ENCODE measurements at regions not wholly inside any gene's neighbourhood (a gene's known extent, or its start where the extent isn't known, plus 50 kb on each side); places are given as distances from the start of the nearest gene placed in this dataset.
"Not testable (repeated sequence)": the region's sequence is repeated elsewhere in the genome, so short reads cannot be mapped to it uniquely, and the experiment has no call there.

DNA sequence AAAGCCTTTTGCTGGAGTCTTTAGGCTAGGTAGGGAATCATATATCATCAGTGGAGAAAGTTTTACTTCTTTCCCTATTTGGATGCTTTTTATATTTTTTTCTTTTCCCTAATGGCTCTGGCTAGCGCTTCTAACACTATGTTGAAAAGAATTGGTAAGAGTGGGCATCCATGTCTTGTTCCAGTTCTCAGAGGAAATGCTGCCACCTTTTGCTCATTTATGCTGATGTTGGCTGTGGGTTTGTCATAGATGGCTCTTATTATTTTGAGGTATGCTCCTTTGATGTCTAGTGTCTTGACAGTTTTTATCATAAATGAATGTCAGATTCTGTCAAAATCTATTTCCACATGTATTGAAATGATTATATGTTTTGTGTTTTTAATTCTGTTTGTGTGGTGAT lies 1544.1 kb downstream of the REEP3 start:
- DNase-seq (ENCODE audit: low read depth in 4 of 4, low spot score in 1 of 4), result no peak

DNA sequence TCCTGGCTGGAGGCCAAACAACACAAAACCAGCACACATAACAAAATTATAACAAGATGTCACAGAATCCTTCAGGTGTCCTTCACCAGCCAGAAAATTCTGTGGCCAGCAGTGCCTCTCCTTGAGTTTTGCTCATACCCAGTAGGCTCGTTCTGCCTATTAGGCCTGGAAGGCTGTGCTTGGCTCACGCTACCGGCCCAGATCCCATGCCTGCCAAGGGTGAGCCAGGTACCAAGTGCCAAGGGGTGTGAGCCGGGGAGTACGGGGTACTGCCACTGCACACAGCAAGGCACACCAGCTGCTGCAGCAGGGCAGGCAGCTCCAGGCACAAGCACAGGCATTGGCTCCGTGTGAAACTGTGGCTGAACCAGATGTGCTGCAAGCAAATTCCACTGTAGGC lies 1562.0 kb downstream of the REEP3 start:
- no peak for DNase-seq (ENCODE audit: low read depth in 4 of 4, low spot score in 1 of 4)

DNA sequence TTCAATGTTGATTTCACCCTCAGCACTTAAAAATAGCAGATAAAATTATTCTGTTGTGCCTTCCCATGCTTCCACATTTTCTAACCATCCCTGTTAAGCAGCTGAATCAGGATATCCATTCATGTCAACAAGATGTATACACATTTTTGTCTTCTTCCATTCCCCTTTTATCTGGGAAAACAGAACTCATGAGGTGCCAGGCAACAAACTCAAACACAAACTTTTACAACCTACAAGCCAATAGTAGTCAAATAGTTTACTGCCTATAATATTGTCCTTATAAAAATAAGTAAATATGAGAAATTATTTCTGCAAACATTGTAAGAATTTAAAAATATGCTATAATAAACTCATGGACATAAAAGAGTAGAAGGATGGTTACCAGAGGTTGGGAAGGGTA lies 1569.8 kb downstream of the REEP3 start:
- no peak for DNase-seq (ENCODE audit: low read depth in 4 of 4, low spot score in 1 of 4)

DNA sequence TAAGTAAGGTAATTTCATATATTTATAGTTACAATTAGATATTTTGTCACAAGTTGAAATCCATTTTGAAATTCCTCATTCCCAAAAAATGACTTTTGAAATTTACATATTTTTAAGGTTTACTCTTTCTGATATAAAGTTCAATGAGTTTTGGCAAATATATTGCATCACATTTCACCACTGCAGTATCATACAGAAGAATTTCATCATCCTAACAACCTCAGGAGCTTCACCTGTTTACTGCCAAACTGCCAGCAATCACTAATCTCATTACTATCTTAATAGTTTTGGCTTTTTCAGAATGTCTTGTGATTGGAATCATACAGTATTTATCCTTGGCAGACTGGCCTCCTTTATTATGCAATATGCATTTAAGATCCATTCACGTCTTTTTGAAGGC lies 1578.9 kb downstream of the REEP3 start:
- DNase-seq (ENCODE audit: low read depth in 4 of 4, low spot score in 1 of 4), result no peak

DNA sequence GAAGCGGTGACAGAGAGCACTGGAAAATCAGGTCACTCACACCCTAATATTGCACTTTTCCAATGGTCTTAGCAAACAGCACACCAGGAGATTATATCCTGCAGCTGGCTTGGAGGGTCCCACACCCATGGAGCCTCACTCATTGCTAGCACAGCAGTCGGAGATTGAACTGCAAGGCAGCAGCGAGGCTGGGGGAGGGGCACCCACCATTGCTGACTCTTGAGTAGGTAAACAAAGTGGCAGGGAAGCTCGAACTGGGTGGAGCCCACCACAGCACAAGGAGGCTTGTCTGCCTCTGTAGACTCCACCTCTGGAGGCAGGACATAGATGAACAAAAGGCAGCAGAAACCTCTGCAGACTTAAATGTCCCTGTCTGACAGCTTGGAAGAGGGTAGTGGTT lies 1579.7 kb downstream of the REEP3 start:
- DNase-seq (ENCODE audit: low read depth in 4 of 4, low spot score in 1 of 4), result not testable (repeated sequence)

DNA sequence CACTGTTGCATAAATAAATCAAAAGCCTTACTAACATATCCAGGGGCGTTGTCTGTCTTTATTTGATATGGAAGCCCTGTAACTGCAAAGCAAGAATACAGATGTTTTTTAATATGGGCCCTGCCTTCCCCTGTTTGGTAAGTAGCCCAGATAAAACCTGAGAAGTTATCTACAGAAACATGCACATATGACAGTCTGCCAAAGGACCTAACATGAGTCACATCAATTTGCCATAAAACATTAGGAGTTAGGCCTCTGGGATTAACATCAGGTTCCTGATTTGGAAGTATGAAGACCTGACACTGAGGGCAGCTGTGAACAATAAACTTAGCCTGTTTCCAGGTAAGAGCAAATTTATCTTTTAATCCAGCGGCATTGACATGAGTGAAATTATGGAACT lies 1588.8 kb downstream of the REEP3 start:
- no peak for DNase-seq (ENCODE audit: low read depth in 4 of 4, low spot score in 1 of 4)

DNA sequence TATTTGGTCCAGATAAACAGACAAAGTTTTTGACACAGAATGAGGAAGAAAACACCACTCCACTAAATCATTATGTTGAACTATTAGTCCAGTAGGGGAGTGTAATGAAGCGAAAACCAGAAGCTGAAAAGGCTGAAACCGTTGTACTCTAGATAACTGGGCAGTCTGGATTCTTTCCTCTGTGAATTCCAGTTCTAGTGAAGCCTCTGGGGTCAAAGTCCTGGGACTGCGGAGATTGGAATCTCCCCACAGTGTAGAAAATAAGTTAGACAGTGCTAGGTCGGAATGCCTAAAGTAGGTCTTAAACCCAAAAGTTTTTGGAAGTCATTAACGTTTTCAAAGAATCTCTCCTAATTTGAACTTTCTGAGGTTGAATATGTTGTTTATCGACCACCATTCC lies 1589.9 kb downstream of the REEP3 start:
- DNase-seq (ENCODE audit: low read depth in 4 of 4, low spot score in 1 of 4), result not testable (repeated sequence)

DNA sequence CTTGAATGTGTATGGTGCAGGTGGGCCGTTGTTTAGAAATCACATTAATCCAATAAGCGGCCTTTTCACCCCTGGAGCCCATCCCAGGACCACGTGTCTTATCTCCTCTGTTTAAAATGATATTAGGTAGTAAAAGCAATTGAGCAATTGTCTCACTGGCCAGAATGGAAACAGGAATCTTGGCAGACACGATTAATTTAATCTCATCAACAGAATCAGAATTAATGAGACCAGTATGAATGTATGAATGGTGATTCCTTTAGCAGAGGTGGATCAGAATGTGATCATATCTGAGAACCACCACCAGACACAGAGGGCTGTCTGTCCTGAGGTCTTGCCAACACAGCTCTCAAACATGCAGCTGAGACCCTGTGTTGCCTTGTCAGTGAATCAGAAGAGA lies 1591.4 kb downstream of the REEP3 start:
- DNase-seq (ENCODE audit: low read depth in 4 of 4, low spot score in 1 of 4), result no peak

GRCh38 chr10:65123120-65123519 lies 1601.9 kb downstream of the REEP3 start:
- DNase-seq (ENCODE audit: low read depth in 4 of 4, low spot score in 1 of 4), result no peak

- DNase-seq (ENCODE audit: low read depth in 4 of 4, low spot score in 1 of 4), result no peak
Observed at GRCh38 chr10:65125212-65125611, 1604.0 kb downstream of the REEP3 start.

DNA sequence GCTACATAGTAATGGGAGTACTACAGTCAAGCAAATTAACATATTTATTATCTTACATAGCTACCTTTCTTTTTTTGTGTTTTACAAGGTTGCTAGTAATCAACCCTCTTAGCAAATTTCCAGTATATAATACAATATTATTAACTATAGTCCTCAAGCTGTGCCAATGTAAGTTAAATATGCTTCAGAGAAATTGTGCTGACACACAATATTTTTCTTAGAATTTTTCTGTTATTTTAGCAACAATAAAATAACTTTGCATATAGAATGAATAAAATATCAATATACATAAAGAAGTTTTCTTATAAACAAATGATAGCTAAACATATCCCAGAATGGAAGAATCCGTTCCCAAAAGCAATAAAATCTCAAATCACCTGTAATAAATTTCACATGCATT lies 1605.1 kb downstream of the REEP3 start:
- no peak for DNase-seq (ENCODE audit: low read depth in 4 of 4, low spot score in 1 of 4)

GRCh38 chr10:65128277-65128676 lies 1607.1 kb downstream of the REEP3 start:
- DNase-seq (ENCODE audit: low read depth in 4 of 4, low spot score in 1 of 4), result no peak

DNA sequence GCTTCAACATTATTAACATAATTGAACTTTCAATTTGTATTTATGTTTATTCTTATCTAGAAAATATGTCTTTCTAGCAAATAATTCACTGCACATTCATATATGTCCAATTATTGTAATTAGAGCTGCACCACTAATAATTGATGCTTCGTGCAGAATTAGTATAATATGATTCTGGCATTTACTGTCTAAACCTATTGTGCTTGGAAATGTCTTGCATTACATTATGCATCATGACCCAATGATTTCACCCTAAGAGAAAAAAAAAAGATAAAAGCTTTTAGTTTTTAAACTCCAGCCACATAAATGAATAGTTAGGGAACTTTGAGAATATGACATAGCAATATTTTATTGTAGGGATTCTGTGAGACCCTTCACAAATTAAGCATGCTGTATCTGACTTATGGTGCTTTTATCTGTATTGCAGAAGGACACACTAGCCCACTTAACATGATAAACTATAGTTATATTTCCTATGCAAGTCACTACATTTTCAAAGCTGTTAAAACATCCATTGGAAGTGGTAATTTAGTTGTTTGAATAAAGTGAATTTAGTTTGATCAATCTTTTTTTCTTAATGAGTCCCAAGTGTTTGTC lies 1609.1 kb downstream of the REEP3 start:
- DNase-seq (ENCODE audit: low read depth in 4 of 4, low spot score in 1 of 4), result no peak

DNA sequence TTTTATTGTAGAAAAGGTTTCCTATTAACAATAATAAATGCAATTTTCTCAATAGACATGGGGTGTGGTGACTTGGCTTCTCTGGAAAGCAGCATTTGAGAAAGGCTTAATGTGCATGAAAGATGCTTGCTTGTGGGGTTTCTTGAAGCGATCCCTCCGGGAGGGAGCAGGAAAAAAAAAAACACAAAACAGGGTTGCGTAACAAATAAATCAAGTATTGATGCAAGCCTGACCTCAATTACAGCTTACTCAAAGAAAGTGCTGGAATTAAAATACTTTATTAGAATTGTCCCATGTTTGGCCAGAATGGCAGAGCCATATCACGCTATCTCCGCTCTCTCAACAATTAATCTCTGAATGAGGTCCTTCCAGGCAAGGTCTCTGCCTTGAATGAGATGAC lies 1612.5 kb downstream of the REEP3 start:
- no peak for DNase-seq (ENCODE audit: low read depth in 4 of 4, low spot score in 1 of 4)

GRCh38 chr10:65135508-65135907 lies 1614.3 kb downstream of the REEP3 start:
- no peak for DNase-seq (ENCODE audit: low read depth in 4 of 4, low spot score in 1 of 4)

DNA sequence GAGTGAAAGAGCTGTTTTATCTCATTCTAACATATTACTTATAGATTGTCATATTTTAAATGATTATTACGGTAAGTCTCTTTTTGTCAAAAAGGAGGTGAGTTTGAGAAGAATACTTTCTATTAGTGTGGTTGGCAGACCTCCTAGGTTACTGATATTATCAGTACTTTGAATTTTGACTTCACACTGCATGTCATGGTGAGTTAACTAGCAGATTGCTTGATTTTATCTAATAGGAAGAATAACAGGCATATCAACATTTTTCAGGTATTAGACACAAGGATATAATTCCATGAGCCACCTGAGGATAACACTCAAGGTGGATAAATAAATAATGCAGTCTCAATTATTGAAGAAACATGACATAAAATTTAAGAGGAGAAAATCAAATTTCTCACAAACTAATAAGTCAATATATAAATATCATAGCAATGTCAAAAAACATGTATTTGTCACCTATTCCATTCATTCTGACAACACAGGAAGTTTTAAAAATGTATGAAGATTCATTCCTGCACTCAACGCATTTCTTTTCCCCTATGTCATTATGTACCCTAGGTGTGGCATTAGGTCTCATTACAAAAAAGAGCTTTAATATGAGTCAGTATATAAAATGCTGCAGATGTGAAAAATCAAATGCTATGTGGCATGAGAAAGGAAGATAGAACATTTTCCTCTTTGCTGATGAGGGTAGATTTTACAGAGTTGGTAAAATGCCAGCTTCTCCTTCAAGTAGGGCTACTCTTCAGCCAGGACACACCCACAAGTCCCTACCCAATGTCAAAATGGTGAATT lies 1621.6 kb downstream of the REEP3 start:
- DNase-seq (ENCODE audit: low read depth in 4 of 4, low spot score in 1 of 4), result no peak

- no peak for DNase-seq (ENCODE audit: low read depth in 4 of 4, low spot score in 1 of 4)
Observed at GRCh38 chr10:65143723-65144122, 1622.5 kb downstream of the REEP3 start.

DNA sequence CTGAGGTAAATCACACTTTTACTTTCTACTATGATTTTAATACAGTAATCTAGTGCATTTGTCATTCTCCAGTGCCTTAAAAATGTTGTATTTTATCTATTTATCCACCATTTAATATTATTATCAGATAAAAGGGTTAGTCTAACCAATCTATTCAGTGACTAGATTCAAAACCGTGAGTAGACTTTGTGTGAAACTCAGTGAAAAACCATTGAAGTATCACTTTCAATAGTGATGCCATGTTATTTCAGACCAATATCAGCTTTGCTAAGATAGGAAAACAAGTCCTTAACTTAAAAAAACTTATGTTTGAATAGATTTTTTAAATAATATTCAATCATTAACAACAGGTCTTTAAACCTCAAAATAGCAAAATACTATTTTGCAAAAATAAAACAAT lies 1628.7 kb downstream of the REEP3 start:
- no peak for DNase-seq (ENCODE audit: low read depth in 4 of 4, low spot score in 1 of 4)

- no peak for DNase-seq (ENCODE audit: low read depth in 4 of 4, low spot score in 1 of 4)
Observed at GRCh38 chr10:65166272-65166671, 1645.1 kb downstream of the REEP3 start.

- DNase-seq (ENCODE audit: low read depth in 4 of 4, low spot score in 1 of 4), result no peak
Observed at GRCh38 chr10:65172249-65172648, 1651.0 kb downstream of the REEP3 start.

GRCh38 chr10:65176994-65177393 lies 1655.8 kb downstream of the REEP3 start:
- DNase-seq (ENCODE audit: low read depth in 4 of 4, low spot score in 1 of 4), result no peak

- no peak for DNase-seq (ENCODE audit: low read depth in 4 of 4, low spot score in 1 of 4)
Observed at GRCh38 chr10:65183236-65183635, 1662.0 kb downstream of the REEP3 start.

- DNase-seq (ENCODE audit: low read depth in 4 of 4, low spot score in 1 of 4), result not testable (repeated sequence)
Observed at GRCh38 chr10:65186668-65187067, 1665.5 kb downstream of the REEP3 start.

All from stimulated activated CD4-positive, alpha-beta T cell treated with anti-CD3 and anti-CD28 coated beads, Interleukin-1b, Interleukin-23, amount 100 ng/mL, for 24 hours (primary cell).